Pons (tissue), 1 donor: ENCODE measurements at regions not wholly inside any gene's neighbourhood (a gene's known extent, or its start where the extent isn't known, plus 50 kb on each side); places are given as distances from the start of the nearest gene placed in this dataset.

Source experiments
- DNase-seq: peaks from one replicate; pipeline ENCODE4 v3.0.0-alpha.2; 2016; ENCODE audit warnings: low spot score

DNA sequence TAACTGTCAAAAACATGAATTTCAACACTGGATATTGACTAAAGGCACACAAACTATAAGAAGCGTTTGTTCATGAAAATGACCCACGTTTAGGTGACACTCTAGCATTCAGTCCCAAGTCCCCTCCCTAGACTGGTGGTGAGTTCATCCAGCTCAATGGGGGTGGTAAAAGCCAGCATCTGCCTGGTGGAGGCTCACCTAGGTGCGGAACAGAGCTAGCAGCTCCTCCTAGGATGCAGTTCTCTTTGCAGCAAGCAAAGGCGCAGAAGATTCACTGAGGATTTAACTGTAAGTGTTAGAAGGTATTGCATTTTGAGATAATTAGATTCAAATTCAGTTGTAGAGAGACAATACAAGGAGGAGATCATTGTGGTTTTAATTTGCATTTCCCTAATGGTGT lies 87.6 kb downstream of the VSTM2A start:
- DNase-seq, result no peak

DNA sequence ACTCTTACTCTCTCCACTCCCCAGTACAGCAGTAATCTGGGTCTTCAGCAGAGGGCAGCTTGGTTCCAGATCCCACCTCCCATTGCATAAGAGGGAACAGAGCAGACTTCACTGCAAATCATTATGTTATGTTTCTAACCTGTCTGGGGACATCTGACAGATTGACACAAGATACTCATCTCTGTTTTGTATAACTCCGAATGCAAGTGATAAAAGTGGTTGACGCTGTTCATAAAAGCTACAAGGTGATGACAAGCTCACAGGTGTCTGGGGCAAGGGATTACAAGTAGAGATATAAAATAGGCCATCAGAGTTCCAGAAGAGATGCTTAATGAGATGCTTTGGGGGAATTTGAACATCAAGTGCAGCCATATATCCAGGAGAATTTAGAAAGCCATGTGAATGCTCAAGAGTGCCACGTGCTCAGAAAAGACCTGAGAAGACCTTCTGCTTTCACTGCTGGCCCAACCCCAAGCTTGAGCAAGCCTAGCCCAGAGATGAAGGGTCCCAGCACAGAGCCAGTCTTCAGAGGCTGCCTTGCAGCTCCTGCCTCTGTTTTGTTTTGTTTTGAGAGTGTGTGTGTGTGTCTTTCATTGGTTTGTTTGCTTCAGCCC lies 80.6 kb downstream of the VSTM2A start:
- no peak for DNase-seq
